Colonic mucosa (tissue), 4 donors: ENCODE measurements at regions not wholly inside any gene's neighbourhood (a gene's known extent, or its start where the extent isn't known, plus 50 kb on each side); places are given as distances from the start of the nearest gene placed in this dataset.
A peak's percentile ranks its signal among the peaks of the same experiment; 100 is the strongest.

Experiments used
- DNase-seq: peaks from one replicate; pipeline ENCODE4 v3.0.0-alpha.2; 2020
- H3K27ac ChIP-seq: fragments of 200-600 bp; one replicate; pipeline ENCODE4 v1.8.0; 2021
- H3K27me3 ChIP-seq: fragments of 200-600 bp; one replicate; pipeline ENCODE4 v1.8.0; 2021
- H3K36me3 ChIP-seq: fragments of 200-600 bp; one replicate; pipeline ENCODE4 v1.8.0; 2021
- H3K4me1 ChIP-seq: fragments of 200-600 bp; one replicate; pipeline ENCODE4 v1.8.0; 2021; ENCODE audit warnings: mild to moderate bottlenecking
- H3K4me3 ChIP-seq: fragments of 200-600 bp; one replicate; pipeline ENCODE4 v1.8.0; 2021
- H3K9ac ChIP-seq, 2 donors: one replicate each; pipeline ENCODE4 v1.7.0; 2013; ENCODE audit warnings: control low read depth in 2 of 2, low read depth in 2 of 2, low read length in 2 of 2
- H3K9me3 ChIP-seq: fragments of 200-600 bp; one replicate; pipeline ENCODE4 v1.8.0; 2021
- CTCF ChIP-seq: fragments of 200-600 bp; IDR thresholded peaks from one replicate; pipeline ENCODE4 v1.8.0; 2022; ENCODE audit warnings: antibody characterized with exemption, mild to moderate bottlenecking
- intact Hi-C: fragments of 100-400 bp; cut with DNase I; formaldehyde crosslinking; loops from one replicate; pipeline ENCODE4 v1.14.1; 2022
- donor health status: healthy.
- donor health status: DM: no; HTN: no; CAD: no.
- donor health status: DM: no; HTN: no; CAD: no.

DNA sequence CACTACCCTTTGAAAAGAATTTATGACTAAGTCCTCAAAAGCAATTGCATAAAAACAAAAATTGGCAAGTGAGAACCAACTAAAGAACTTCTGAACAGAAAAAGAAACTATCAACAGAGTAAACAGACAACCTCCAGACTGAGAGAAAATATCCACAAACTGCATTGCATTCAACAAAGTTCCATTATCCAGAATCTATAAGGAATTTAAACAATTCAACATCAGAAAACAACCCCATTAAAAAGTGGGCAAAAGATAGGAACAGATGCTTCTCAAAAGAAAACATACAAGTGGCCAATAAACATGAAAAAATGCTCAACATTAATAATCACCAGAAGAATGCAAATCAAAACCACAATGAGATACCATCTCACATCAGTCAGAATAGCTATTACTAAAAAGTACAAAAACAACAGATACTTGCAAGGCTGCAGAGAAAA is 130.2 kb downstream of the GASK1B start:
- intact Hi-C loops = no loop called here
- H3K27ac ChIP-seq = no peak overlapping the region
- no peaks in the 10 kb centered on the region for H3K9me3 ChIP-seq
- no peaks in the 10 kb centered on the region for H3K27me3 ChIP-seq
- no peaks in the 10 kb centered on the region for H3K36me3 ChIP-seq
- TF ChIP-seq CTCF = no peak
- no peak for DNase-seq
- H3K9ac ChIP-seq = no peak overlapping the region
- H3K4me3 ChIP-seq = no peak overlapping the region
- no peaks in the 10 kb centered on the region for H3K4me1 ChIP-seq

GRCh38 chr4:158038718-158039117 is 134.1 kb downstream of the GASK1B start:
- no peak overlapping the region for H3K9ac ChIP-seq
- H3K4me1 ChIP-seq = no peaks in the 10 kb centered on the region
- no peaks in the 10 kb centered on the region for H3K36me3 ChIP-seq
- no peaks in the 10 kb centered on the region for H3K27me3 ChIP-seq
- no peak overlapping the region for H3K27ac ChIP-seq
- intact Hi-C loops = no loop called here
- H3K9me3 ChIP-seq = no peaks in the 10 kb centered on the region
- H3K4me3 ChIP-seq = no peak overlapping the region
- TF ChIP-seq CTCF = no peak
- no peak for DNase-seq

- H3K9ac ChIP-seq = no peak overlapping the region
- H3K27me3 ChIP-seq = no peaks in the 10 kb centered on the region
- H3K27ac ChIP-seq = no peak overlapping the region
- DNase-seq = no peak
- no peaks in the 10 kb centered on the region for H3K4me1 ChIP-seq
- intact Hi-C loops = no loop called here
- no peak overlapping the region for H3K4me3 ChIP-seq
- no peak for TF ChIP-seq CTCF
- H3K9me3 ChIP-seq = no peaks in the 10 kb centered on the region
- H3K36me3 ChIP-seq = no peaks in the 10 kb centered on the region
These were observed 135.8 kb downstream of the GASK1B start for GRCh38 chr4:158036998-158037397.

DNA sequence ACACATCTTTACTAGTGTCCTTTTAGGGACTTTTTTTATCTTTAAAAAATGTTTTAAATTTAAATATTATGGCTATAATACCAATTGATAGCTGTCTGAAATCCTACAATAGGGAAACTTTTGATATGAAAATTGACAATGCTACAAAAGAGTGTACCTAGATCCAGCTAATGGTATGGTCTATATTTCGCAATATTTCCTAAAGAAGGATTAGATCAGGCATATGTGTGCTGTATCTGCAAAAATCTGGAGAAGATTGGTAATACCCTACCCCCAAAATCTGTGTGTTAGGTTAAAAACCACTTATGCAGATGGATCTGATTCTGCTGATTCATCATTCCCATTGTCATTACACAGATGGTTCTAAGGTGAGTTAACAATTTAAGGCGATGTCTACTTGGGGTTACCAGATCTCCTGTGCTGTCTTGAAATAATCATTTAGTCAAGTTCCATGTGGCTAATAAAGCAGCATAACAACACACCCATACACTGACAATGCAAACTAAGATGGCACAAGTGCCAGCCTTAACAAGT is 137.1 kb downstream of the GASK1B start:
- H3K9ac ChIP-seq = no peak overlapping the region
- no peak for TF ChIP-seq CTCF
- intact Hi-C loops = no loop called here
- no peaks in the 10 kb centered on the region for H3K36me3 ChIP-seq
- no peak overlapping the region for H3K27ac ChIP-seq
- H3K4me1 ChIP-seq = no peaks in the 10 kb centered on the region
- H3K9me3 ChIP-seq = no peaks in the 10 kb centered on the region
- no peak overlapping the region for H3K4me3 ChIP-seq
- no peak for DNase-seq
- H3K27me3 ChIP-seq = no peaks in the 10 kb centered on the region

GRCh38 chr4:158033416-158034120 is 139.3 kb downstream of the GASK1B start:
- no peak overlapping the region for H3K4me3 ChIP-seq
- H3K9me3 ChIP-seq = no peaks in the 10 kb centered on the region
- no peaks in the 10 kb centered on the region for H3K27me3 ChIP-seq
- no peak for DNase-seq
- H3K4me1 ChIP-seq = no peaks in the 10 kb centered on the region
- TF ChIP-seq CTCF = no peak
- H3K9ac ChIP-seq = no peak overlapping the region
- intact Hi-C loops = no loop called here
- no peaks in the 10 kb centered on the region for H3K36me3 ChIP-seq
- H3K27ac ChIP-seq = peak overlapping the region; percentile 29
